ENCODE measurements at regions not wholly inside any gene's neighbourhood (a gene's known extent, or its start where the extent isn't known, plus 50 kb on each side); places are given as distances from the start of the nearest gene placed in this dataset.

DNA sequence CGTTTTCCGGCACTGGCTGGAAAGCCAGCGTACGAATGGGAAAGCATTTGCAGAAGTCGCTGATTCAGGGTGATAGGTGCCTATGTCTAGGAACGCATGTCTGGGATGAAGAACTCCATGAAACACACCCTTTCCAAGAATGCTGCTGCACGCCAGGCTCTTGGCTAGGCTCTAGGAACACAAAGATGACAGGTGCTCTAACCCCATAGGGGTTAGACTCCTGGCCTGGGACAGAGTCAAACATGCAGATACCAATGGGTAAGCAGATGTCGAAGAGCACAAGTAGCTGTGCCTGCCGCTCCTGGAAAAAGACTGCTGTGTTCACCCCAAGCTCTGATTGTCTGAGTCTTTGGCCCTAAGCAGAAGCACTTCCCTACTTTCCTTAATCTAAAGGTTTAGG lies 180.9 kb upstream of the UBE3A start:
- POLR2A ChIA-PET (ENCODE audit: unreplicated experiment) = no interaction called here
- no TSS peak for BruUV-seq (replicated peaks)
- no peaks in the 10 kb centered on the region; the same call in 1 of the 2 replicates for H3K9me3 ChIP-seq (ENCODE audit: low read length)

DNA sequence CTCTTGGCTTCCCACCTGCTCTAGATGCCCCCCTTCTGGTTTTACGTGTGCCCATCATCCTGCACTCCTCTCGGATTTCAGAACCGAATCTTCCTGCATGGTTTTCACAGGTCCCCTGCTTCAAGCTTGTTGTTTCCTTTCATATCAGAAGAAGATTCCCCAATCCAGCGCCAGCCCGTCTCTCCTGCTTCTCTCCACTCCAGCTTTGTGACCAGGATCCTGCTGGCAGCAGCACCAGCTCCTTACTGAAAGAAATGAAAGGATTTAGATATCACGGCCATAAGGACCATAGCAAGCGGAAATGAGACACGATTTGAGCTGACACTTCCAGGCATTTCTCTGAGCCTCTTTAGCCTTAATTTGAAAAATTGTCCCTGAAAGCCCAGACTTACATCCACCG lies 180.3 kb upstream of the UBE3A start:
- BruUV-seq (replicated peaks) = no TSS peak
- intact Hi-C loops (cut with micrococcal nuclease) = no loop called here

More for the DNA sequence above, 180.9 kb upstream of the UBE3A start:
- Histone ChIP-seq H3K79me2 (ENCODE audit: low read length) (no peaks in the 10 kb centered on the region), H3K27me3 (ENCODE audit: low read length) (peaks cover 27% of the 10 kb centered on the region), H3K9me2 (replicated peaks; ENCODE audit: low read length) (no peaks in the 10 kb centered on the region), H3K4me1 (ENCODE audit: insufficient read depth, low read length) (no peaks in the 10 kb centered on the region), H3K4me3 (ENCODE audit: low read length) (no peak overlapping the region), H4K20me1 (ENCODE audit: low read length) (no peaks in the 10 kb centered on the region), H3F3A (ENCODE audit: low read length, unreplicated experiment) (no peaks in the 10 kb centered on the region), H2AFZ (ENCODE audit: low read length) (no peak overlapping the region), H3K4me2 (ENCODE audit: low read length) (no peak overlapping the region), H3K27ac (ENCODE audit: low read length) (no peak overlapping the region), H3K36me3 (ENCODE audit: low read depth, low read length) (no peaks in the 10 kb centered on the region), H3K9ac (ENCODE audit: low read length) (no peak overlapping the region)
- ATAC-seq = no peak
- DNase-seq = no peak
- intact Hi-C loops (cut with micrococcal nuclease) = no loop called here
- no peak for TF ChIP-seq EZH2 (IDR thresholded peaks at IDR 0.05; ENCODE audit: low read length, unreplicated experiment)
- TF ChIP-seq EZH2phosphoT487 (IDR thresholded peaks at IDR 0.05; ENCODE audit: borderline replicate concordance, low read length) = no peak
- TF ChIP-seq, protein P1, sequence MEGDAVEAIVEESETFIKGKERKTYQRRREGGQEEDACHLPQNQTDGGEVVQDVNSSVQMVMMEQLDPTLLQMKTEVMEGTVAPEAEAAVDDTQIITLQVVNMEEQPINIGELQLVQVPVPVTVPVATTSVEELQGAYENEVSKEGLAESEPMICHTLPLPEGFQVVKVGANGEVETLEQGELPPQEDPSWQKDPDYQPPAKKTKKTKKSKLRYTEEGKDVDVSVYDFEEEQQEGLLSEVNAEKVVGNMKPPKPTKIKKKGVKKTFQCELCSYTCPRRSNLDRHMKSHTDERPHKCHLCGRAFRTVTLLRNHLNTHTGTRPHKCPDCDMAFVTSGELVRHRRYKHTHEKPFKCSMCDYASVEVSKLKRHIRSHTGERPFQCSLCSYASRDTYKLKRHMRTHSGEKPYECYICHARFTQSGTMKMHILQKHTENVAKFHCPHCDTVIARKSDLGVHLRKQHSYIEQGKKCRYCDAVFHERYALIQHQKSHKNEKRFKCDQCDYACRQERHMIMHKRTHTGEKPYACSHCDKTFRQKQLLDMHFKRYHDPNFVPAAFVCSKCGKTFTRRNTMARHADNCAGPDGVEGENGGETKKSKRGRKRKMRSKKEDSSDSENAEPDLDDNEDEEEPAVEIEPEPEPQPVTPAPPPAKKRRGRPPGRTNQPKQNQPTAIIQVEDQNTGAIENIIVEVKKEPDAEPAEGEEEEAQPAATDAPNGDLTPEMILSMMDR (conservative IDR thresholded peaks at IDR 0.05; ENCODE audit: low read depth, low read length) = no peak
- CTCF ChIA-PET = no interaction called here

DNA sequence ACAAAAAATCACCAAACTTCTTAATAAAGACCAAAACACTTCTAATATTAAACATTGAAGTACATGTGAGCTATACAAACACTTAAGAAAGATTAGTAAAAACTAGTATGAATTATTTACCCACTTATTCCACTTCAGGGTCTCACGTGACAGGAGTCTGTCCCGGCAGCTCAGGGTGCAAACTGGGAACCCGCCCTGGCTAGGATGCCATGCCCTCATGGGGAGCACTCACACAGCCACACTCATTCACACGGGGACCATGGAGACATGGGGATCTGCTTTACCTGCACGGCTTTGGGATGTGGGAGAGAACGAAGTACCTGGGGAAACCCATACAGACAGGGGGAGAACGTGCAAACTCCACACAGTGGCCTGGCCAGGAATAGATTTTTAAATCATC lies 179.3 kb upstream of the UBE3A start:
- Histone ChIP-seq H3K4me2 (ENCODE audit: low read length) (no peak overlapping the region), H3K9ac (ENCODE audit: low read length) (no peak overlapping the region), H3F3A (ENCODE audit: low read length, unreplicated experiment) (no peaks in the 10 kb centered on the region), H3K27ac (ENCODE audit: low read length) (no peak overlapping the region), H3K4me1 (ENCODE audit: insufficient read depth, low read length) (no peaks in the 10 kb centered on the region), H3K9me3 (ENCODE audit: low read length) (no peaks in the 10 kb centered on the region; the same call in 1 of the 2 replicates), H2AFZ (ENCODE audit: low read length) (no peak overlapping the region), H3K4me3 (ENCODE audit: low read length) (no peak overlapping the region), H3K27me3 (ENCODE audit: low read length) (peaks cover 17% of the 10 kb centered on the region; the same call in 1 of the 2 replicates), H3K9me2 (replicated peaks; ENCODE audit: low read length) (no peaks in the 10 kb centered on the region), H3K79me2 (ENCODE audit: low read length) (no peaks in the 10 kb centered on the region), H4K20me1 (ENCODE audit: low read length) (no peaks in the 10 kb centered on the region), H3K36me3 (ENCODE audit: low read depth, low read length) (no peaks in the 10 kb centered on the region)
- DNase-seq = no peak
- TF ChIP-seq EZH2phosphoT487 (IDR thresholded peaks at IDR 0.05; ENCODE audit: borderline replicate concordance, low read length) = no peak
- no TSS peak for BruUV-seq (replicated peaks)
- intact Hi-C loops (cut with micrococcal nuclease) = no loop called here
- POLR2A ChIA-PET (ENCODE audit: unreplicated experiment) = no interaction called here
- no peak for ATAC-seq
- CTCF ChIA-PET = no interaction called here

More for the DNA sequence above, 180.3 kb upstream of the UBE3A start:
- Histone ChIP-seq H3K4me1 (ENCODE audit: insufficient read depth, low read length) (no peaks in the 10 kb centered on the region), H3K27ac (ENCODE audit: low read length) (no peak overlapping the region), H3K4me3 (ENCODE audit: low read length) (no peak overlapping the region), H3K27me3 (ENCODE audit: low read length) (peaks cover 20% of the 10 kb centered on the region), H2AFZ (ENCODE audit: low read length) (no peak overlapping the region), H3K9me2 (replicated peaks; ENCODE audit: low read length) (no peaks in the 10 kb centered on the region), H4K20me1 (ENCODE audit: low read length) (no peaks in the 10 kb centered on the region), H3K36me3 (ENCODE audit: low read depth, low read length) (no peaks in the 10 kb centered on the region), H3K9ac (ENCODE audit: low read length) (no peak overlapping the region), H3K79me2 (ENCODE audit: low read length) (no peaks in the 10 kb centered on the region), H3K4me2 (ENCODE audit: low read length) (no peak overlapping the region), H3K9me3 (ENCODE audit: low read length) (no peaks in the 10 kb centered on the region; the same call in 1 of the 2 replicates), H3F3A (ENCODE audit: low read length, unreplicated experiment) (no peaks in the 10 kb centered on the region)
- ChIA-PET CTCF (no interaction called here), POLR2A (ENCODE audit: unreplicated experiment) (no interaction called here)
- DNase-seq = no peak
- TF ChIP-seq EZH2phosphoT487 (IDR thresholded peaks at IDR 0.05; ENCODE audit: borderline replicate concordance, low read length) (no peak), EZH2 (IDR thresholded peaks at IDR 0.05; ENCODE audit: low read length, unreplicated experiment) (no peak)
- TF ChIP-seq, protein P1 (conservative IDR thresholded peaks at IDR 0.05; ENCODE audit: low read depth, low read length) = no peak
- ATAC-seq = no peak

Data from PC-3 (cell line).